Activated gamma-delta T cell (primary cell): ENCODE measurements at regions not wholly inside any gene's neighbourhood (a gene's known extent, or its start where the extent isn't known, plus 50 kb on each side); places are given as distances from the start of the nearest gene placed in this dataset.

Source experiments
- DNase-seq: peaks from one replicate; lab custom pipeline; 2025; lab: John Stamatoyannopoulos, UW

DNA sequence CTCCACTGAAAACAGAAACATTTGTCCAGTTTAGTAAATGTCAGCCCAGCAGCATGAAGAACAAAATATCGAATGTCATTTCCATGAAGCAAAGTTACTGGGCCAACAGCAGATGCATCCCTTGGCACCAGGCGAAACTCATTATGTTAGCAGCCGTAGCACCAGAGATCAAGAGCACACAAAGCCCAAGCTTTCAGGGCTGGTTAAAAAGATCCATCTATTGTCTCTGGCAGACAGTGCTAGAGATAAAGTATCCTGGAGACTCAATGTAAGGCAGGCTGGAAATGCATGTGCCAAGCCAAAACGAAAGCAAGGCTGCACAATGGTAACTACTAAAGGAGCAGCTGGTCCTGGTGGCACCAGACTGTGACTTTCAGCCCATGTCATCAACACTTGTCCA lies 120.3 kb upstream of the PLEKHG7 start:
- no peak for DNase-seq

DNA sequence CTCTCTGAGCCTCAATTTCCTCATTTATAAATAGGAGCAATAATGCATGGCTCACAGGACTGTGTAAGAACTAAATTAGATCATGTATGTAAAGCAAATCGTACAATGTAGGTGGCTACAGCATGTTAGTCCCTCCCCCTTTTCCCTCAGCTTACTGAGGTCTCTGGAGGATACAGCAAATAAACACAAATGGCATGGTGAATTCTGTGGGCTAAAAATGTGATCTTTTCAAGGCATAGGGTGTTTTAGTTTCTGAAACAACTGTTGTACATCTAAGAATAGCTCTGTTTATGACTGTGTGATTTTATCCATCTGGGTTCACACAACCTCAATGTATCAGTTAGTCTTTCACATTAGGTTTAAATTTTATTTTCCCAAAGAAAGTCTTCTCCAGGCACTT lies 121.2 kb upstream of the PLEKHG7 start:
- no peak for DNase-seq

DNA sequence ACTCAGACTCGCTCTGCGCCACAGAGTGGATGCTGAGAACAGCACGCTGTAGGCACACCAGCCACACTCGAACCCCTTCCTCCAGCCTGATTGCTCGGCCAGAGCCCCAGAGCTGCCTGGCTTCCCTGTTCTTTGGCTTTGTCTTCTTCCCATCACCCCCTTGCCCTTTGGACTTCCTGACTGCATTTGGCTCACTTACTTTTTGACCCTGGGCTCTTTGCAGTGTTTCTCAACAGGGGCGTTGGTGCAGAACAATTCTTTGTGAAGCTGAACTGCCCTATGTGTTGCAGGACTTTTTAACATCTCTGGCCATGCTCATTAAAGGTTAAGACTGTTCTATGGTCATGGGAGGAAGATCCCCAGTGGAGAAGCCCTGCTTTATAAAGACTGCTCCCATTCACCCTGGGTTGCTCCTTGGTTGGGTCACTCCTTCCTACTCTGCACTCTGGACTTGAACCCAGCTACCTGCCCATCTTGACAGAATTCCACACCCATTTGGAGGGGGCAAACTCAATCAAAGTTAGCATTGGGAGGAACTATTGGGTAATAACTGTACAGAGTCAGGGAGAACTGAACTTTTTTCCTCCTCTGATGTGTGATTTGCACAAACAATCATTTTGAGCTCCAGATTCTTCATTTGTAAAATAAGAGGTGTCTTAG lies 127.7 kb upstream of the PLEKHG7 start:
- DNase-seq: no peak

DNA sequence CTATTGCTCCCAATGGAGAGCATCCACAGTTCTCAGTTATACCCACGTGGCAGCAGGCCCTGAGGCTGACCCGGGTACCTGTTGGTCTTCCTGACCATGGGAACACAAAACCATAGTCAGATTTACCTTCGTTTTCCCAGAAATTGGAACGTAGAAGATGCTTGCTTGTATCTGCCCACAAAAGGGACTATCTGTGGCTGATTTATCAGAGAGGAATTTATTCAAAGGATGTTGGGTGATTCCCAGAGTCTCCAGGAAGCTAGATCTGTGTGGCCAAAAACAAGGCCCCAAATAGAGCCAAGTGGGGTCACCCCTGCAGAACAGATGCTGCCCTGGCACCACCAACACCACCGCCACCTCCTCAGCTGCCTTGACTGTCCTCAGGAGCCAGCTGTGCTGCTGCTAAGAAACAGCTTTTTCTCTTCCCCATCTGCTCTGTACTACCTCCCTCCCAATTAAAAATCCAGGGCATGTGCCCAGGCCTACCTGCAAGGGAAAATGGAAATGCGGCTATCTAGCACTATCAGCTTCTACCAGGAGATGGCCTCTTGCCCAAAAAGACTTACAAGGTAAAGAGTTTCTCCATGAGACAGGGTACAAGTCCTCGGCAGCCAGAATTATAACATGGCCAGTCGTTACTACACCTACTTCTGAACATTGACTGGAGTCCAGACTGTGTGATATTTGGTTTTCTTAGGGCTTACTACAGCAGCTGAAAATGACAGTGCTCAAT lies 128.6 kb upstream of the PLEKHG7 start:
- DNase-seq: no peak

DNA sequence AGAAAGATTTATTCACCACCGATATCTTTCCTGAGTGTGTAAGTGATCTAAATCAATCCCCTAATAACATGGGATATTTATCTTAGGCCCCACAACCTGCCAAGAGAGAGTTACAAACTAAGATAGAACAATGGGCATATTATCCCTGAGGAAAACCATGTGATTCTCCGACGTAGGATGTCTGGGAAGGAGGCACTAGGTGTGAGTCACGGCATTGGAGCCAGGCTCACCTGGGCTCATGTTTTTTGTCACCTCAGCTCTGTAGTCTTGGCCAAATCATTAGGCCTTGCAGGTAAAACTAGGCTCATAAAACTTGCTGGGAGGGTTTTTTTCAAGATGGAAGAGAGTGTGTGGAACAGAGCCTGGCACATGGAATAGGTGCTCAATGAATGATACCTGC lies 129.7 kb upstream of the PLEKHG7 start:
- DNase-seq: no peak

DNA sequence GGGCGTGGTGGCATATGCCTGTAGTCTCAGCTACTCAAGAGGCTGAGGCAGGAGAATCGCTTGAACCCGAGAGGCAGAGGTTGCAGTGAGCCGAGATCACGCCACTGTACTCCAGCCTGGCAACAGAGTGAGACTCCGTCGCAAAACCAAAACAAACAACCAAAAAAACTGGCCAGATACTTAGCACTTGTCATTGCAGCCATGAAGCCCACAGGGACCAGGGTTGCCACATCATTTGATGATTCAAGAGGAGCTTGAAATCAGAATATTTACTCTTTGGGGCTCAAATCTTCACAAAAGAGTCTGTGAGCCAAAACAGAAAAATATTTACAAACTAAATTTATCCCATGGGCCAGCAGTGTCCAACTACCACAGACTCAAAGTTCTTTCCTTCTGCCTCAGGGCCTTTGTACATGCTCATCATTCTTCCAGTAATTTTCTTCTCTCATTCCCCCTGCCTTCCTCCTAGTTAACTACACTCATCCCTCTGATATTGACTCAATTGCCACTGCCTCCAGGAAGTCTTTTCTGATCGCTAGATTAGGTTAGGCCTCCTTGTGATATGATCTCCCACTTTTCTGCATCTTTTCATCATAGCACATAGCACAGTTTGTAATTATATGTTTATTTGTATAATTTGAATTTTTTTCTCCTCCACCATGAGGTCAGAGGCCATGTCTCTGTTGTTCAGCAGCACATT lies 130.8 kb upstream of the PLEKHG7 start:
- DNase-seq: no peak

DNA sequence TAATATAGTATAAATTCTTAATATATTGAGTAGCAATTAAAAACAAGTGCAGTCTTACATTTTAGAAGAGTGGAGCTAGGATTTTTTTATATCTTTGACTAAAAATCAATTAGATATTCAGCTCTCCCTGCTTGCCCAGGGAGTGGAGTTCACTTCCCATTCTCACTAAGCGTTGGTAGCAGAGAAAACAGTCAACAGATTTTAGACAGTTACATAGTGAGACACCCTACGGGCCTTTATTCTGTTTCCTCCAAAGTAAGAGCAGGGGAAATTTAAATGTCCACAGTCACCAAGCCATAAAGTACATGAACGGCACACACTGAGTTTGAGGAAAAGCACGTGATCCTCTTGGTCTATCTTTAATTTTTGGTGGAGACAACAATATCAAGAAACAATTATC lies 131.6 kb upstream of the PLEKHG7 start:
- DNase-seq: no peak

DNA sequence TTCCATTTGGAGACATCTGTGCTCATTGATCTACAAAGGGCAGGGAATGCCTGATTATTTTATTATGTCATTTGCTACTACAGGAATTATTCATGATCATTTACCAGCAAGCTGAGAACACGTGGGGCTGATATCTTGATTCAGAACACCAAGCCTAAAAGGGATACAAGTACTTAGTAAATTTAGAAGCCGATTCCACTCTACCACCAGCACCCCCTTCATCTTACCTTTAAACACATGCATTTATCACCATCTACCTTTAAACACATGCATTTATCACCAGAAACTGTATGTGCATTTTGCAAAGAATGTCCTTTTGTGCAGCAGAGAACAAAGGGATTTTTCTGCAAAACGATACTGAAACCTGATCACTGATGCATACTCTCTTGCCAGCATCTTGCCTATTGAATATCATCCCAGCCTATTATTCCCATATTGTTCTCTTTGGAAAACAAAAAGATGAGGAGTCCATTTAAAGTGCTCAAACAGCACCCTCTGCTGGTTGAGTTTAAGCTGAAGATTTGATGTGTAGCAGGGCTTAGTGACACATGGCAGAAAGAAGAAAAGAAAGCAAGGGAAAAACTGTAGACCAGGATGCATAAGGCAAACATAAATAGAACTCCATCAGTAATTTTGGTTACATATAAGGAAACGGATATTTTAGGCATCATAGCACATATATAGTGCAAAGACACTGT lies 132.6 kb upstream of the PLEKHG7 start:
- DNase-seq: no peak

DNA sequence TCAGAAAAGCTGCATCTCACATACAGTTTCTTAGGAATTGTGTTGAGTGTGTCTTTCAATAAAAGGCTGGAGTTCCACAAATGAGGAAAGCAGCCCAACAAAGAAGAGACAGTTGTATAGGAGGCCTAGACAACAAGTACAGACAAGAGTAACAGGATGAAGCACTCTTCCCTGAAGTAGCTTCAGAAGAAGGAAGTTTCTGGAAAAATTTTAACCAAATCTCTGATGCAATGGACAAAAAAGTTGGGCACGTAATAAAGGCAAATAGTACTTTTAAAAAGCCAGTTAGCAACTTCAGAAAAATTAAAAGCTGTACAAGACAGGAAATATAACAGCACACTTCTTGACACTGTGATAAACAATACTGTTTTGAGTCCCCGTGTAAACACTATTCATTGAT lies 134.1 kb upstream of the PLEKHG7 start:
- no peak for DNase-seq

DNA sequence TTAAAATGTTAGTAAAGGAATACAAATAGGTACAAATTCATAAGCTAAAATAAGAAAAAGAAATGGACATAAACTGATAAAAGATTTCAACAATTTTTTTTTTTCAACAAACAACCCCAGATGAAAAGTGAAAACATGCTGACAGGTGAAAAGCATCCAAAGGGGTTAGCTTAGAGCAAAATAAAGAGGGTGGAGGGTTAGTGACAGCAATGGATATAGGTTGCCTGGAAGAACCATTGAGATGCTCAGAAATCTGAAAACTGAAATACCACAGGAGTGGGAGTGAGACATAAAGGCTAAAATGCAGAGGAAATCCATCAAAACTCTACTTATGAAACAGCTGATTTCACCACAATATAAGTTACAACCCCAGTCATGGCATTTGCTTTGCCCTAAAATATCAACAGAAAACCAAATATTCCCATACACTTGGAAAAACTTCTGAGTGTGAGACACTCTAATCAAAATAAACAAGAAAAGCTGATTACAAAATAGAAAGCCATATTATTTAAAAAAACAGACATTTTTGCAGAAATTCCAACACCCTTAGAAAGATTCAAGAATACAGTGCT lies 136.3 kb upstream of the PLEKHG7 start:
- DNase-seq: no peak

DNA sequence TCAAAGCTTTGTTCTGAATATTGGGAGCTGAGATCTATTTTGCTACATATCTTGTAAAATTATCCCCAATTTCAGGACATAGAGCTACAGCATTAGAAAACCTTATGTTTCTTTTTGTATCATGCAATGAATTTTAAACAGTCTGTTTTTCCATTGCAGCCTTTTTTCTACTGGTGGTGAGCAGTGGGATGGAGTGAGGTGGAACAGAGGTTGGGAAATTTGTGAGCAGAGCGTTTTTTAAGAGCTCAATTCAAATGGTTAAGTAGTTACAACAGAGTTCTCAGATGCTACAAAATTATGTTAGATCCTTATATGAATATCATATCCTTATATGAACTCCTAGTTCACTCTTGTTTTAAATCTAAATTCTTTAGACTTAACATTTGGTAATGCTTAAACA lies 139.0 kb upstream of the PLEKHG7 start:
- DNase-seq: no peak

DNA sequence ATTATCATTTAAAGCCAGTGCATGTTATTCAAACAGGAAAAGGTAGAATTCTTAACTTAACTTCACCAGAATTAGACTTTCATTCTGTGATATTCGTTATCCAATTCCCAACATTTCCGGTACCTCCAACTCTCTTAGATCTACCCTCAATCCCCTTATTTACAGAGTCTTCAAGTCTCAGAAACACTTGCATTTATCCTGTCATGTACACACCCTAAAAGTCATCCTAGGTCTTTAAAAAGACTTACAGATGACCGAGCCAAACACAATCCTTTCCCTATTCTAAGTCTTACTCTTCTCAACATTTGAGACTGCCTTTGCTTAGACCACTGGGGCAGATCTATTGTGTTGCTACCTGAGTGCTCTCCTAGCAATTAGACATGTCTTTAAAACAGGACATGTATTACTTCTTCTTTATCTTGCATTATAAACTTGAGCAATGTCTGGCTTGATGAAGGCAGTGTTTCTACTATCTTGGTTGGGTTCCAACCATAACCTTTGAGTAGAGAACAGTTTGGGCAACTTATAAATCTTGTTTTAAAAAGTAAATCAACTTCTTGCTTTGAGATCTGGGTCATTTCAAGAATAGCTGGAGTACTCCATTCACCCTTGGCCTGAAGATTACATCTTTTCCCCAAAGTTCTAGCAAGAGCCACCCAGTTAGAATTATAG lies 140.6 kb upstream of the PLEKHG7 start:
- DNase-seq: no peak

DNA sequence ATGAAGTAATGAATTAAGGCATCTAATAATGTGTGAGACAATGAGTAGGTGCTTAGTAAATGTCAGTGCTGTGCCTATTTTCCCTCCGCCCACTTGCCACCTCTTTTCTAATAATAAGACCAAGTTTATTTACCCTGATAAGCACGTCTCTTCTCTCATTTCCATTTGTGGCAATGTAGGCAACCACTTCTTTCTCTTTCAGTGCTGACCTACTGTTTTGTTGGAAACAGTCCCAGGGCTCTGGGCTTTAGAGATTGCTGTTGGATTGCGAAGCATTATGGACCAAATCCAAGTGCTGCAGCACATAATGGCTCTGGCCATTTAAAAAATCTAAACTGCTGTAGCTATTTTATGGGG lies 141.3 kb upstream of the PLEKHG7 start:
- DNase-seq: no peak

DNA sequence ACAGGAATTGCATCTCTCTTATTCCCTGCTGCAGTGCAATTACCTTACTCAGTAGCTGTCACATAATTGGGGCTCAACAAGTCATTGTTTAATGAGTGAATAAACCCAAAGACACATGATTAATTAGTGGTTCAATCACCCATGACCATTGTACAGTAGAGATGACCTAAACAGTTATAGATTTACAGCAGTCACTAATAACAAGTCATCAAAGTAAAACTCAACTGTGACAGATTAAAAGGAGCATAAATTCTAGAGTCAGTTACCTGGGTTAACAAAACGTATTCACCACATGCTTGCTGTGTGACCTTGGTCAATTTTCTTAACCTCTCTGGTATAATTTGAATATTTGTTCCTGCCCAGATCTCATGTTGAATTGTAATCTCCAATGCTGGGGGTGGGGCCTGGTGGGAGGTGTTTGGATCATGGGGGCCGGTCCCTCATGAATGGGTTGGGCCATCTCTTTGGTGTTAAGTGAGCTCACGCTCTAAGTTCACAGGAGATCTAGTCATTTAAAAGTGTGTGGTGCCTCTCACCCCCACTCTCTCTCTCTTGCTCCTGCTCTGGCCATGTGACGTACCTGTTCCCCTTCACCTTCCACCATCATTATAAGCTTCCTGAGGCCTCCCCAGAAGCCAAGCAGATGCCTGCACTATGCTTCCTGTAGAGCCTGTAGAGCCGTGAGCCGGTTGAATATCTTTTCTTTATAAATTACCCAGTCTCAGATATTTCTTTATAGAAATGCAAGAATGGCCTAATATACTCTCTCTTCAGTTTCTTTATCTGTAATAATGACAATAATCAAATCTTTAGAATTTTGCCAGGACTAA lies 141.9 kb upstream of the PLEKHG7 start:
- DNase-seq: no peak

DNA sequence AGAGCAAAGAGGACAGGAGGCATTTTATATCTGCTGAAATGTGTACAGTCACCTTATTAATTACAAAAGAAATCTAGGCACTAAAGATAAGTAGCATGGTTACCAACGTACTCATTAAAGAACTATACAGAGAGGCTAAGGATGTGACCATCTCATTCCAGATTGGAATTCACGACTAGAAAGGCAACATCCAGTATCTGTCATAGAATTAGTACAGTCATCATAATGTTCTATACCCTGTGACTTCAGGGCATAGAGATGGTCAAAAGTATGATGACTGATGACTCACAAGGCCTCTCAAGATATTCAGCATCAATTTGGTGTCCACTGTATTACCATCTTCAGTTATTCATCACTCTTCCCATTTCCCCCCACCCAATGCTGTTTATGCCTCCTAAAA lies 144.0 kb upstream of the PLEKHG7 start:
- DNase-seq: no peak

DNA sequence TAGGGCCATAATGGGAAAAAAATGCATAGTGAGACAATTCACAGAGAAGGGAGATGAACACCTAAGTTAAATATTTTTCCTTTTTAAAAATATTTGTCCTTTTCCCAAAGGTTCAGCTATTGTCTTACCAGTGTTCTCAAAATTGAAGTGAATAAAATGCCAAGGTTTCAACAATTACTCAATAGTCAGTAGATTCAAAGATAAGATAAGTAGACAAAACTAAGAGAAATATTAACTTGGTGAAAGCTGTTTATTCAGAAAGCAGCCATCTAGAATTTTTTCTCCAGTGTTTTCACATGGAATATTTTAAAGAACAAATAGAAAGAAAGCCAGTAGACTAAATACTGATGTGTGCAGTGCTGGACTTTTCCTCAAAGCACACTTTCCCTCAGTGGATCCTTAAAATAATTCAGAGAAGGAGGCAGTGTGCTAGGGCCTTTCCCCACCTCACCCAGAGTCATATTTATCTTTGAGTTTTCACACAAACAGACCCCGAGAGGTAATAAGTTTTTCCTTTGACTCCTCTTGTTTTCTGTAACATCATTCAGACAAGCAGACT lies 144.5 kb upstream of the PLEKHG7 start:
- DNase-seq: no peak

DNA sequence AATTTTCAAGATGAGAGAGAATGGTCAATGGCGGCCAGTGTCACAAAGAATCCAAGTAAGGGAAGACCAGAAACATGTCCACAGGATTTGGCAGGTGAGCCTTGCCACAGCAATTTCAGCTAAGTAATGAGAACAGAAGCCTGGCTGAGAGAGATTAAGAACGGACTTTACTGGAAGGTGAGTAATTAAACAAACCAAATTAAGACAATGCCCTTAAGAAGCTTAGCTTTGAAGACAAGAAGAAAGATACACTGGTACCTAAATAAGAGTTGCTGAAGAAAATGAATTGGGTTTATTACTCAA lies 145.4 kb upstream of the PLEKHG7 start:
- no peak for DNase-seq

DNA sequence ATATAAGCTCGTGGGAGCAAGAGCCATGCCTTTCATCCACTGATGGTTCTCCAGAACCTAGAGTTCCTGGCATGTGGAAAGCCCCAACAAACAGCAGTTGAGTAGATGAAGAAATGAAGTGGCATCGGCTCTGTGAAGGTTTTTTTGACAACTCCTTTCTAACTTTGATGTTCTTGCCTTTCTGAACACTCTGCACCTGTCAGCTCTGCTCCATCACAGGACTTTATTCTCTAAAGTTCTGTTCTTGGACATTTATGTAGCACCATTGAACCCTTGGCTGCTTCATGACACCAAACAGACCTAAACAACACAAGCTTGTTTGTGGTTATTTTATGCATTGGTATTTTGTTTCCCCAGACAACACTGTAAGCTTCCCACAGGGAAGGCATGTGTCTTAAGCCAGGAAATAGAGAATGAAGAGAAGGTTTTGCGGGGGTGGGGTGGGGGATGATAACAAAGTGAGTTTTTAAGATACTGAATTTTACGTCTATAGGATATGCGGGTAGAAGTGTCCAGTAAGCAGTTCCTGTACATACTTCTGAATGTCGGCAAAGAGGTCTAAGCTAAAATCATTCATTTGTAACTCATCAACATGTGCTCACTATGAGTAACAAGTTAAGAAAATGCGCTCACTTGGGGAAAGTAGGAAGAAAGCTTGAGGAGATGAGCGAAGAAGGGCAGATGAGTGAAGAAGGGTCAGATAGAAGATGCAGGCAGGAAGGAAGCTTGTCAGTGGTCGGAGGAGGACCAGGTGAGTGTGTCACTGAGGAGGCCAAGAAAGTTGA lies 146.0 kb upstream of the PLEKHG7 start:
- DNase-seq: no peak

DNA sequence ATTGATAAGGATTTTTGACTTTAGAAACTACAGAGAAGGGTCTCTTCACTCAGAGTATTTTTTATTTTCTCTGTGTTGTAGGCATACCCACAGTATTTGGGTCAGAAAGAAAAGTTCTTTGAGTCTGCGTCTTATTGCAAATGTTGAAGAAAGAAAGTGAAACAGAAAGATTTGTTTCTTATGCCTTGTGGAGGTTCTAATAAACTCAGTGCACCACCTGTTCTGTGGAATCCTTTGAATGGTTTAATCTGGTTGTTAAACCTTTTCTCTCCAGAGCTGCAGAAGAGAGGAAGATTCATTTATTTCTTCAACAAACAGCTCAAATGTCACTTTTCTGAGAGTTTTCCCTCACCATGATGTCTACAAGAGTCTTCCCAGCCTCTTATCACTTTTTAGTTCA lies 146.6 kb upstream of the PLEKHG7 start:
- DNase-seq: no peak
